Astrocyte of the cerebellum (primary cell): ENCODE measurements at regions not wholly inside any gene's neighbourhood (a gene's known extent, or its start where the extent isn't known, plus 50 kb on each side); places are given as distances from the start of the nearest gene placed in this dataset.

ENCODE experiments used
- DNase-seq: peaks from one replicate; pipeline ENCODE4 v3.0.0-alpha.2; 2011; ENCODE audit warnings: low read depth
- H3K4me3 ChIP-seq: 2 replicates; pipeline ENCODE4 v1.5.1; 2011; ENCODE audit warnings: mild to moderate bottlenecking, low read depth, low read length, moderate library complexity
- CTCF ChIP-seq: IDR thresholded peaks from 2 replicates; pipeline ENCODE4 v1.5.1; 2012; ENCODE audit warnings: low read length, low read depth, moderate library complexity, mild to moderate bottlenecking; ENCODE audit errors: missing control alignments
- in situ Hi-C: cut with HindIII; loops from 2 replicates; pipeline ENCODE4 v1.10.0; 2017; ENCODE audit warnings: low sequenced_read_pairs

- no peak for TF ChIP-seq CTCF
- no peak overlapping the region for H3K4me3 ChIP-seq
- DNase-seq: no peak
- in situ Hi-C loops: no loop called here
Observed at GRCh38 chr12:130240831-130241590, 78.7 kb downstream of the FZD10 start.

- H3K4me3 ChIP-seq: no peak overlapping the region
- in situ Hi-C loops: no loop called here
- DNase-seq: no peak
- no peak for TF ChIP-seq CTCF
Observed at GRCh38 chr12:130242506-130242905, 80.2 kb downstream of the FZD10 start.

- in situ Hi-C loops: no loop called here
- no peak for DNase-seq
- TF ChIP-seq CTCF: no peak
- H3K4me3 ChIP-seq: no peak overlapping the region
Observed at GRCh38 chr12:130245251-130245650, 83.0 kb downstream of the FZD10 start.

GRCh38 chr12:130246560-130246959, 84.3 kb downstream of the FZD10 start:
- in situ Hi-C loops: no loop called here
- no peak overlapping the region for H3K4me3 ChIP-seq
- no peak for TF ChIP-seq CTCF
- DNase-seq: no peak

GRCh38 chr12:130247634-130248237, 85.5 kb downstream of the FZD10 start:
- in situ Hi-C loops: no loop called here
- H3K4me3 ChIP-seq: no peak overlapping the region
- no peak for DNase-seq
- TF ChIP-seq CTCF: no peak

- in situ Hi-C loops: no loop called here
- no peak for DNase-seq
- H3K4me3 ChIP-seq: no peak overlapping the region
- no peak for TF ChIP-seq CTCF
Observed at GRCh38 chr12:130249376-130249775, 87.1 kb downstream of the FZD10 start.
